Heart left ventricle (tissue), 13 donors: ENCODE measurements at regions not wholly inside any gene's neighbourhood (a gene's known extent, or its start where the extent isn't known, plus 50 kb on each side); places are given as distances from the start of the nearest gene placed in this dataset.

ENCODE experiments used
- POLR2A ChIP-seq, 2 donors: fragments of 450-650 bp; IDR thresholded peaks; one replicate each; pipeline ENCODE4 v1.6.1; 2017; ENCODE audit warnings: antibody characterized with exemption in 2 of 2, mild to moderate bottlenecking in 2 of 2, moderate library complexity in 2 of 2
- TF ChIP-seq, protein P1 (sequence below), 12 donors: fragments of 200-600 bp; sonication (generic) in 4 of 12; IDR thresholded peaks; one replicate each; pipeline versions ENCODE4 v1.5.0 to v1.8.0; 2018 to 2022; ENCODE audit warnings: antibody characterized with exemption in 12 of 12, mild to moderate bottlenecking in 5 of 12
- donor health status: ischemic (EF 13 %, LVEDD 7.1; RV severe dilation, severe dysfunction).
- donor health status: DM: no; HTN: yes; CAD: no.
- donor health status: DM: no; HTN: no; CAD: no.
- donor health status: ischemic (EF 25% LVEDD 6.9; RV normal size, moderate dysfunction).
- donor health status: ischemic (EF 25% LVEDD 5.7; RV mildly dilated, moderate dysfunction).
- donor health status: ischemic (EF 35%, LVEDD 5.7; RV mildly dilated, moderate dysfunction).
- donor health status: nonischemic (EF 11% LVEDD 7.7; RV severe dilation, severe dysfunction).
- donor health status: DM: yes; HTN: yes; CAD: no.
- donor health status: PGD.
- donor health status: ischemic (EF 29% LVEDD 5.4; RV normal size, mild dysfunction).
- donor health status: nonischemic (EF 23%, LVEDD 6.1; RV moderate dilation, normal function).

- TF ChIP-seq POLR2A (IDR thresholded peaks at IDR 0.05): no peak
- TF ChIP-seq, protein P1, sequence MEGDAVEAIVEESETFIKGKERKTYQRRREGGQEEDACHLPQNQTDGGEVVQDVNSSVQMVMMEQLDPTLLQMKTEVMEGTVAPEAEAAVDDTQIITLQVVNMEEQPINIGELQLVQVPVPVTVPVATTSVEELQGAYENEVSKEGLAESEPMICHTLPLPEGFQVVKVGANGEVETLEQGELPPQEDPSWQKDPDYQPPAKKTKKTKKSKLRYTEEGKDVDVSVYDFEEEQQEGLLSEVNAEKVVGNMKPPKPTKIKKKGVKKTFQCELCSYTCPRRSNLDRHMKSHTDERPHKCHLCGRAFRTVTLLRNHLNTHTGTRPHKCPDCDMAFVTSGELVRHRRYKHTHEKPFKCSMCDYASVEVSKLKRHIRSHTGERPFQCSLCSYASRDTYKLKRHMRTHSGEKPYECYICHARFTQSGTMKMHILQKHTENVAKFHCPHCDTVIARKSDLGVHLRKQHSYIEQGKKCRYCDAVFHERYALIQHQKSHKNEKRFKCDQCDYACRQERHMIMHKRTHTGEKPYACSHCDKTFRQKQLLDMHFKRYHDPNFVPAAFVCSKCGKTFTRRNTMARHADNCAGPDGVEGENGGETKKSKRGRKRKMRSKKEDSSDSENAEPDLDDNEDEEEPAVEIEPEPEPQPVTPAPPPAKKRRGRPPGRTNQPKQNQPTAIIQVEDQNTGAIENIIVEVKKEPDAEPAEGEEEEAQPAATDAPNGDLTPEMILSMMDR (IDR thresholded peaks at IDR 0.05): no peak
Observed at GRCh38 chr12:13628067-13628466, 353.3 kb downstream of the GRIN2B start.
